Activated CD4-positive, alpha-beta memory T cell treated with anti-CD3 and anti-CD28 coated beads for 36 hours (primary cell): ENCODE measurements at regions not wholly inside any gene's neighbourhood (a gene's known extent, or its start where the extent isn't known, plus 50 kb on each side); places are given as distances from the start of the nearest gene placed in this dataset.

Source experiments
- CTCF ChIA-PET: fragments of 350-600 bp; sonication (Branson Sonifier 250); formaldehyde crosslinking; loops from one replicate; lab custom pipeline; 2021; ENCODE audit warnings: antibody characterized with exemption, inconsistent platforms; lab: Charles Lee
- POLR2A ChIA-PET: fragments of 350-600 bp; sonication (Branson Sonifier 250); formaldehyde crosslinking; loops from one replicate; lab custom pipeline; 2021; ENCODE audit warnings: antibody characterized with exemption; lab: Charles Lee
- DNase-seq: peaks from one replicate; pipeline ENCODE4 v3.0.0-alpha.2; 2020
- H3K27ac Mint-ChIP-seq: one replicate; pipeline ENCODE4 v1.8.0; 2021; ENCODE audit warnings: mixed read lengths
- H3K27me3 Mint-ChIP-seq: one replicate; pipeline ENCODE4 v1.8.0; 2021; ENCODE audit warnings: mixed read lengths
- H3K36me3 Mint-ChIP-seq: one replicate; pipeline ENCODE4 v1.8.0; 2021; ENCODE audit warnings: mixed read lengths
- H3K4me1 Mint-ChIP-seq: one replicate; pipeline ENCODE4 v1.8.0; 2021; ENCODE audit warnings: low read depth, mixed read lengths
- H3K4me3 Mint-ChIP-seq: one replicate; pipeline ENCODE4 v1.8.0; 2021; ENCODE audit warnings: mild to moderate bottlenecking, mixed read lengths
- H3K9me3 Mint-ChIP-seq: one replicate; pipeline ENCODE4 v1.8.0; 2021; ENCODE audit warnings: mixed read lengths
- intact Hi-C: fragments of 100-400 bp; cut with micrococcal nuclease; formaldehyde crosslinking; loops from one replicate; pipeline ENCODE4 v1.15.1; 2023

DNA sequence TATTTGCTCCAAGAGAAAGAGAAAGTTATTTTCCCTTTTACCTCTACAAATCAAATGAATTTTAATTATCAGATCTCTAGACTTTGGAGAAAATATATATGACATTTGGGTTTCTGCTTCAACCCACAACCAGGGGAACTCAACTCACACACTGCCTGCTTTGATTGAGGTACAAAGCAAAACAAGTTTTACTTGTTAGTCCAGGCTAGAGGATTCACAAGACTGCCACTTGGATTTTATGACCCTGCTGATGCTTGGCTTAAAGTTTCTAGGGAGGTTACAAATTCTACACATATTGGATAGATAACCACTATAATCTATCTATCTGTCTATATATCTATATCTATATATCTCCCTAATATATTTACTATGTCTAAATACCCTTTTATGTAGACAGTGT, 467.3 kb upstream of the RGS18 start:
- no peak overlapping the region for H3K4me3 Mint-ChIP-seq
- POLR2A ChIA-PET: no interaction called here
- no peak overlapping the region for H3K27ac Mint-ChIP-seq
- CTCF ChIA-PET: no interaction called here
- intact Hi-C loops: no loop called here
- H3K9me3 Mint-ChIP-seq: peaks cover 6% of the 10 kb centered on the region
- DNase-seq: no peak
- H3K4me1 Mint-ChIP-seq: no peaks in the 10 kb centered on the region
- H3K27me3 Mint-ChIP-seq: no peaks in the 10 kb centered on the region
- H3K36me3 Mint-ChIP-seq: no peaks in the 10 kb centered on the region

DNA sequence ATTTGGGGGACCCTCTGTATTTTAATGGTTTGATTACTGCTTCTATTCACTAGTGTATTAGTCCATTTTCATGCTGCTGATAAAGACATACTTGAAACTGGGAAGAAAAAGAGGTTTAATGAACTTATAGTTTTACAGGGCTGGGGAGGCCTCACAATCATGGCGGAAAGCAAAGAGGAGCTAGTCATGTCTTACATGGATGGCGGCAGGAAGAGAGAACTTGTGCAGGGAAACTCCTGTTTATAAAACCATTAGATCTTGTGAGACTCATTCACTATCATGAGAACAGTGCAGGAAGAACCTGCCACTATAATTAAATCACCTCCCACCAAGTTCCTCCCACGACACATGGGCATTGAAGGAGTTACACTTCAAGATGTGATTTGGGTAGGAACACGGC, 464.5 kb upstream of the RGS18 start:
- Mint-ChIP-seq H3K27me3 (no peaks in the 10 kb centered on the region), H3K4me3 (no peak overlapping the region), H3K9me3 (peaks cover 9% of the 10 kb centered on the region), H3K4me1 (no peaks in the 10 kb centered on the region), H3K36me3 (no peaks in the 10 kb centered on the region), H3K27ac (no peak overlapping the region)
- no peak for DNase-seq
- intact Hi-C loops: no loop called here
- CTCF ChIA-PET: no interaction called here
- POLR2A ChIA-PET: no interaction called here

DNA sequence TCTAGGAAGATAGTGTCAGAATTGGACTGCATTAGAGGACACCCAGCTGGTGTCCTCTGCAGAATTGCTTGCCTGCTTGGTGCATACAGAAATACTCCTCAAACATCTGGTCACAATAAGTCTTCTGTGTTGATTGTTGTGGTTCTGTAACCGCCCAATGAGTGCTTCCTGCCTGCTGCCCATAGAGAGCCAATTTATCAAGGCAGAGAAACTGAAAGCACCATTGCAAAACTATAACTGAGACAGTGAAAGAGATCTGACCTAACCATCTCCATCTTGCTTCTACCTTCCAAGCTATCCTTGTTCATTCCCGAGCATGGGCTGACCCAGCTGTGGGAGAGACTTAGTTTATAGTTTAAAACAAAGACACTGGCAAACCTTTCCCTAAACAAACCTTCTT, 462.4 kb upstream of the RGS18 start:
- CTCF ChIA-PET: no interaction called here
- intact Hi-C loops: no loop called here
- H3K4me1 Mint-ChIP-seq: no peaks in the 10 kb centered on the region
- POLR2A ChIA-PET: no interaction called here
- H3K27ac Mint-ChIP-seq: no peak overlapping the region
- H3K27me3 Mint-ChIP-seq: no peaks in the 10 kb centered on the region
- H3K4me3 Mint-ChIP-seq: no peak overlapping the region
- no peaks in the 10 kb centered on the region for H3K36me3 Mint-ChIP-seq
- peaks cover 9% of the 10 kb centered on the region for H3K9me3 Mint-ChIP-seq
- DNase-seq: no peak

DNA sequence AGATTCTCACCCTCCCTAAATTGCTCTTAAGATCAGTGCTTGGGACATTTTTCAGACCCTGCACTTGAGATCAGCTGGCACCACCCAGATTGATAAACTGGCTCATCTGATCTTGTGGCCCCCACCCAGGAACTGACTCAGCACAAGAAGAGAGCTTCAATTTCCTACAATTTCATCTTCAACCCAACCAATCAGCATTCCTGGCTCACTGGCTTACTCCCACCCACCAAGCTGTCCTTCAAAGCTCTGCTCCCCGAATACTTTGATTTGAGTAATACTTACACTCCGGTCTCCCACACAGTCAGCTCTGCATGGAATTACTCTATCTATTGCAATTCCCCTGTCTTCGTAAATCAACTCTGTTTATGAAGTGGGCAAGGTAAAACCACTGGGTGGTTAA, 461.9 kb upstream of the RGS18 start:
- Mint-ChIP-seq H3K27ac (no peak overlapping the region), H3K4me3 (no peak overlapping the region), H3K36me3 (no peaks in the 10 kb centered on the region), H3K27me3 (no peaks in the 10 kb centered on the region), H3K4me1 (no peaks in the 10 kb centered on the region), H3K9me3 (peaks cover 9% of the 10 kb centered on the region)
- DNase-seq: no peak
- ChIA-PET POLR2A (no interaction called here), CTCF (no interaction called here)
- intact Hi-C loops: no loop called here

DNA sequence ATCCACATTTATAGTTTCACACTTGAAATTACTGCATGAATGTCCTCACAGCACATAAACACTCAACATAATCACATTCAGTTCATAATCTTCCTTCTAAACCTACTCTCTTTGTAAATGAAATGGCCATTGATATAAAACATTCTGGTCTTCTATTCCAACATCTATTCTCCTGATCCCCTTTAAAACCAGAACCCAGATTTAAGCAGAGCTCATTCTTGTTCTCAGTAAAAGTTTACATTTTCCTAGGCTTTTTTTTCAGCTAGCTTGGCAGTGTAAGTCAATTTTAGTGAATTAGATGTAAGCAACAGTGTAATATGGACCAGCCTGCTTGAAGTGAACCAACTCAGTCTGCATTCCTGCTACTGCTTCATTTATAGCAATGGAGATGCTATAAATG, 460.7 kb upstream of the RGS18 start:
- H3K36me3 Mint-ChIP-seq: no peaks in the 10 kb centered on the region
- ChIA-PET CTCF (no interaction called here), POLR2A (no interaction called here)
- peaks cover 9% of the 10 kb centered on the region for H3K9me3 Mint-ChIP-seq
- no peak overlapping the region for H3K4me3 Mint-ChIP-seq
- H3K4me1 Mint-ChIP-seq: no peaks in the 10 kb centered on the region
- no peaks in the 10 kb centered on the region for H3K27me3 Mint-ChIP-seq
- no peak for DNase-seq
- H3K27ac Mint-ChIP-seq: no peak overlapping the region
- intact Hi-C loops: no loop called here

DNA sequence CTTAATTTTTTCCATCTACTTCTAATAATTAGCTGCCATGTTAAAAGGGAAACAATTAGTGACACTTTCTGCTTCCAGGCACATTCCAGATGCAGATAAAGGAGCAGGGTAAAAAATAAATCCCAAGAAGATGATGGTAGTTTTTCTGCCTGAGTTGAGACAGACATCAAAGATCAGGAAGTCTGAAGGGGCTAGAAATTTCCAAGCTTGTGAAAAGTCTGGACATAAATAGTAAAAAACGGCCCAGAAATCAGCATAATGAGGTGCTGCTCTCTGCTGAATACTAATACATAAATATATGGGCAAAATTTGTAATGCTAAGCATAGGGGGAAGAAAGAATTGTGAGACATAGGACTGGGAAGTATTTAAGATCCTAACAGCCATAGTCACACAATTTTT, 460.0 kb upstream of the RGS18 start:
- H3K9me3 Mint-ChIP-seq: peaks cover 9% of the 10 kb centered on the region
- H3K27ac Mint-ChIP-seq: no peak overlapping the region
- DNase-seq: no peak
- ChIA-PET POLR2A (no interaction called here), CTCF (no interaction called here)
- H3K4me1 Mint-ChIP-seq: no peaks in the 10 kb centered on the region
- H3K27me3 Mint-ChIP-seq: no peaks in the 10 kb centered on the region
- no peak overlapping the region for H3K4me3 Mint-ChIP-seq
- H3K36me3 Mint-ChIP-seq: no peaks in the 10 kb centered on the region
- intact Hi-C loops: no loop called here

DNA sequence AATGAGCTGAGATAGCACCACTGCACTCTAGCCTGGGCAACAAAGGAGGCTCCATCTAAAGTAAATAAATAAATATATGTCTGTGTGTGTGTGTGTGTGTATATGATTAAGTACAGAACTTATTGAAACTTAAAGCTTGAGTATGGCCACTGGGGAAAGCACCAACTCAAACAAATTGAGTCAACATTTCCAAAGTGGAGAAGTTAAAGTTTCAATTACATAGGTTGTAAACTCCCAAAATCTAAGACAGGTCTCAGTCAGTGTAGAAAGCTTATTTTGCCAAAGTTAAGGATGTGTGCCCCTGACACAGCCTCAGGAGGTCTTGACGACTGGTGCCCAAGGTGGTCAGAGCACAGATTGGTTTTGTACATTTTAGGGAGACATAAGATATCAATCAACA, 458.9 kb upstream of the RGS18 start:
- Mint-ChIP-seq H3K4me3 (no peak overlapping the region), H3K9me3 (peaks cover 5% of the 10 kb centered on the region), H3K4me1 (no peaks in the 10 kb centered on the region), H3K36me3 (no peaks in the 10 kb centered on the region), H3K27ac (no peak overlapping the region), H3K27me3 (no peaks in the 10 kb centered on the region)
- no peak for DNase-seq
- CTCF ChIA-PET: no interaction called here
- intact Hi-C loops: no loop called here
- POLR2A ChIA-PET: no interaction called here

DNA sequence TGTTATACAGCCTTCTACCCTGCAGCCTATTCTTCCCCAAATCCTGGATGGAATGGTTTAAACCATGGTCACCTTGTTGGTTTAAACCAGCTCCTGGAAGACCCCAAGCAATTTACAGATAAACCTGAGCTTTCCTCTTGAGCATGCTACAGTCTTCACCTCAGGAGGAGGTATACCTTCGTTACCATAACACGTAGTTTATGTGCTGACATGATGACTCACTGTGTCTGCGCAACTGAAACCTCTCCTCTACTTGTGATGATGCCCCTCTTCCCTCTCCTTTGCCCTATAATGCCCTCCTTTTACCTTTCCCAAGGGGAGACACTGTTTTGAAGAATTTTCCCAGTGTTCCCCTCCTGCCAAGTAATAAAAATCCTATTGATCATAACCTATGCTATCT, 457.3 kb upstream of the RGS18 start:
- CTCF ChIA-PET: no interaction called here
- DNase-seq: no peak
- Mint-ChIP-seq H3K36me3 (no peaks in the 10 kb centered on the region), H3K27ac (no peak overlapping the region), H3K4me1 (no peaks in the 10 kb centered on the region), H3K27me3 (no peaks in the 10 kb centered on the region), H3K9me3 (peaks cover 5% of the 10 kb centered on the region), H3K4me3 (no peak overlapping the region)
- POLR2A ChIA-PET: no interaction called here
- intact Hi-C loops: no loop called here

DNA sequence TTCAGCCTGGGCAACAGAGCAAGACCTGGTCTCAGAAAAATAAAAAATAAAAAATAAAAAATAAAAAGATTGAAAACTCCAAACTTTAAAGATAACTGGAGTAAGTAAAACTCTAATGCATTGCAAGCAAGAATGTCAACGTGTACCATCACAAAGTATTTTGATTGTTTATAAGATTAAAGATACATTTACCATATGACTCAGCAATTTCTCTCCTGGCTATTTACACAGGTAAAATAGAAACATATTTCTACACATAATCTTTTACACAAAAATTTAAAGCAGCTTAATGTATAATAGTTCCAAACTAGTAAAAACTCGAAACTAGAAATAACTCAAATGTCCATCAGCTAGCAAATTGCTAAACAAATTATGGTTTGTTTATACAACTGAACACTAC, 456.1 kb upstream of the RGS18 start:
- no peaks in the 10 kb centered on the region for H3K36me3 Mint-ChIP-seq
- H3K4me3 Mint-ChIP-seq: no peak overlapping the region
- no peak for DNase-seq

DNA sequence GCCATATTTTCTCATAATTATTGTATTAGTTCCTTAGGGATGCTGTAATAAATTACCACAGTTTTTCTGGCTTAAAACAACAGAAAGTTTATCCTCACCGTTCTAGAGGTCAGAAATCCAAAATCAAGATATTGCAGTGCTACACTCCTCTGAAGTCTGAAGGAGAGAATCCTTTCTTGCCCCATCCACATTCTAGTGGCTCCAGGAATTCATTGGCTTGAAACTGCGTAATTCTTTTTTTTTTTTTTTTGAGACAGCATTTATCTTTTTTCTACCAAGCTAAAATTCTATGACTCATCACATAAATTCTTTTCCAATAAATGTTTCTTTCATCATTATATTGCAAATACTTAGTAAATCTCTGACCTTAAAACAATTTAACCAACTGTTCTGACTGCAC, 451.0 kb upstream of the RGS18 start:
- no peak overlapping the region for H3K4me3 Mint-ChIP-seq
- ChIA-PET CTCF (no interaction called here), POLR2A (no interaction called here)
- DNase-seq: no peak
- intact Hi-C loops: no loop called here
- H3K27ac Mint-ChIP-seq: no peak overlapping the region
- no peaks in the 10 kb centered on the region for H3K27me3 Mint-ChIP-seq
- peaks cover 2% of the 10 kb centered on the region for H3K9me3 Mint-ChIP-seq
- H3K4me1 Mint-ChIP-seq: no peaks in the 10 kb centered on the region
- no peaks in the 10 kb centered on the region for H3K36me3 Mint-ChIP-seq

More for the DNA sequence above, 456.1 kb upstream of the RGS18 start:
- intact Hi-C loops: no loop called here
- Mint-ChIP-seq H3K9me3 (peaks cover 2% of the 10 kb centered on the region), H3K27me3 (no peaks in the 10 kb centered on the region), H3K27ac (no peak overlapping the region), H3K4me1 (no peaks in the 10 kb centered on the region)
- CTCF ChIA-PET: no interaction called here
- POLR2A ChIA-PET: no interaction called here

DNA sequence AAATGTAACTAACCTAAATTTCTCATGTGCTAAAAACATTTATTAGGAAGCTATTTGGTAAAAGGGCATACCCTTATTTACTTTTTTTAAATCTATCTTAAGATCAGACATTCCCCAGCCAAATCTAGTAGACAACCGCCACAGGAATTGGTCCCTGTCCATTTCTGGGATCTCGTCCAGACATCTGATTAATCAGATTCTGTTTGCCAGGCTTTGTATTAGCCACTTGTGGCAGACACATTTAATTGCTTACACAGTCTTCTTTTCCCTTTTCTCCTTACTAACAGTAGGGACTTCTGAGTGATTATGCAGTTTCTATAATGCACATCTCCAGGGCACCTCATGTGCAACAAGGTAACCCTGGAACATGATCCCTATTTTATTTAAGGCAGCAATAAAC, 449.0 kb upstream of the RGS18 start:
- Mint-ChIP-seq H3K9me3 (no peaks in the 10 kb centered on the region), H3K27me3 (no peaks in the 10 kb centered on the region), H3K36me3 (no peaks in the 10 kb centered on the region), H3K4me1 (no peaks in the 10 kb centered on the region), H3K27ac (no peak overlapping the region), H3K4me3 (no peak overlapping the region)
- intact Hi-C loops: no loop called here
- ChIA-PET CTCF (interaction anchor here (0.6 kb wide), 1 partner anchor 150 kb away, joined by 3 read pairs; no protein-coding TSS in a partner anchor), POLR2A (no interaction called here)
- DNase-seq: no peak

DNA sequence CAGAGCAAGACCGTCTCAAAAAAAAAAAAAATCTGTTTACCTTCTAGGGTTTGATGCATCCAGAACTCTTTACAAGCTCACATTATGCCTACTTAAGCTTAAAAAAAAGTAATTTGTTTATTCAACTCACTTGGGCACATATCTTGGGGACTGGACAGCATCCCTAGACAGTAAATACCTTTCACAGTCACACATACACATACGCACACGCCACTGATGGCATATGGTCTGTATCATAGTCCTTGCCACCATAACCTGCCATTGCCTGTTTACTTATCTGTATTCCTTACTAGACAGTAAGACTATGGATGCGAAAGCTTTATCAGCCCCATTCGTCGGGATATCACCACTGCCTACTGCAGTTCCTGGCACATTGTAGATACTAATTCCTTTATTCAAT, 446.3 kb upstream of the RGS18 start:
- Mint-ChIP-seq H3K27me3 (no peaks in the 10 kb centered on the region), H3K27ac (no peak overlapping the region), H3K4me1 (no peaks in the 10 kb centered on the region), H3K36me3 (no peaks in the 10 kb centered on the region), H3K9me3 (no peaks in the 10 kb centered on the region), H3K4me3 (no peak overlapping the region)
- intact Hi-C loops: no loop called here
- ChIA-PET POLR2A (no interaction called here), CTCF (no interaction called here)
- no peak for DNase-seq

DNA sequence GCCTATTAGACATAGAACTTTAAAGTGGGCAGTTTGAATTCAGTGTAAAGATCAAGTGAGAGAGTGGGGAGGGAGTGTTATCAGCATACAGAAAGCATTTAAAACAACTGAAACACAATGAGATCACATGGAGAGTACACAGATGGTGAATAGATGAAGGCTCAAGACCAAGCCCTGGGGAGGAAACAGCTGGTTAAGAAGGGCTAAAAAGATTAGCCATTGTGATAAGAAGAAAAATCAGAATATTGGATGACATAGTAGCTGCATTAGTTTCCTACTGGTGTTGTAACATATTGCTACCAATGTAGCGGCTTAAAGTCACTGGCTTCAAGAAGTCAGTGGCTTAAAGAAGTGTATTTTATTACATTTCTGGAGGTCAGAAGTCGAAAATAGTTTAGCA, 443.4 kb upstream of the RGS18 start:
- Mint-ChIP-seq H3K27me3 (no peaks in the 10 kb centered on the region), H3K36me3 (no peaks in the 10 kb centered on the region), H3K4me1 (no peaks in the 10 kb centered on the region), H3K4me3 (no peak overlapping the region), H3K9me3 (no peaks in the 10 kb centered on the region), H3K27ac (no peak overlapping the region)
- POLR2A ChIA-PET: no interaction called here
- intact Hi-C loops: no loop called here
- DNase-seq: no peak
- CTCF ChIA-PET: no interaction called here

DNA sequence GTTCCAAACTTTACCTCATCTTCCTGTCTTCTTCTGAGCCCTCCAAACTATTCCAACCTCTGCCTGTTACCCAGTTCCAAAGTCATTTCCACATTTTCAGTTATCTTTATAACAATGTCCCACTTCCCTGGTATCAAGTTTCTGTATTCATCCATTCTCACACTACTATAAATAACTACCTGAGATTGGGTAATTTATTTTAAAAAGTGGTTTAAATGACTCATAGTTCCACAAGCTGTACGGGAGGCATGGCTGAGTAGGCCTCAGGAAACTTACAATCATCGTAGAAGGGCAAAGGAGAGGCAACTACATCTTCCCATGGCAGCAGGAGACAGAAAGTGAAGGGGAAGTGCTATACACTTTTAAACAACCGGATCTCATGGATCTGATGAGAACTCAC, 428.5 kb upstream of the RGS18 start:
- CTCF ChIA-PET: no interaction called here
- no peaks in the 10 kb centered on the region for H3K27me3 Mint-ChIP-seq
- DNase-seq: no peak
- no peak overlapping the region for H3K4me3 Mint-ChIP-seq
- peaks cover 8% of the 10 kb centered on the region for H3K9me3 Mint-ChIP-seq
- H3K27ac Mint-ChIP-seq: no peak overlapping the region
- no peaks in the 10 kb centered on the region for H3K36me3 Mint-ChIP-seq
- intact Hi-C loops: no loop called here
- H3K4me1 Mint-ChIP-seq: no peaks in the 10 kb centered on the region
- POLR2A ChIA-PET: no interaction called here
